Testis (tissue), 2 donors: ENCODE measurements at regions not wholly inside any gene's neighbourhood (a gene's known extent, or its start where the extent isn't known, plus 50 kb on each side); places are given as distances from the start of the nearest gene placed in this dataset.

Experiments
- POLR2A ChIP-seq: fragments of 450-650 bp; IDR thresholded peaks from one replicate; pipeline ENCODE4 v1.6.1; 2017; ENCODE audit warnings: antibody characterized with exemption, mild to moderate bottlenecking, moderate library complexity
- TF ChIP-seq, protein P1 (sequence below), 3 experiments: fragments of 450-650 bp in 2 of 3; fragments of 200-600 bp in 1 of 3; sonication (generic) in 1 of 3; IDR thresholded peaks; one replicate each; pipeline ENCODE4 v1.5.1; 2016 to 2019; ENCODE audit warnings: antibody characterized with exemption in 3 of 3, mild to moderate bottlenecking in 2 of 3, moderate library complexity in 1 of 3

DNA sequence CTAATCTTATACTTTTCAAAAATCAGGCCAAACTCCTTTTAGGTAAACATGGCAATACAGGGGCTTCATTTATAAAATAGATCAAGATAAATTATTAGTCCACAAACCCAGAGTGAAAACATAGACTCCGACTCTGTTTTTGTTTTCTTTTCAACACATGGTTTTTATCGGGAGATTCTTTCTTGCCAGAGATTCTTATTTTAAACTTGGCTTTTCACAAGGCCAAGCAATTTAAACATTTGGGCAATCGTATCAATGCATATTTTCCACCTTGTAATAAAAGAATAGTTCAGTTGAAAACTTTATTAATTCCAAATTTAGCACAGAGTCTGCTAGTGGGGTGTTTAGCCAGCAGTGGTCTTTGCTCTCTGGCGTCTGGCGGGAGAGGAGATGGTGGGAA lies 71.9 kb downstream of the SOX11 start:
- TF ChIP-seq, protein P1, sequence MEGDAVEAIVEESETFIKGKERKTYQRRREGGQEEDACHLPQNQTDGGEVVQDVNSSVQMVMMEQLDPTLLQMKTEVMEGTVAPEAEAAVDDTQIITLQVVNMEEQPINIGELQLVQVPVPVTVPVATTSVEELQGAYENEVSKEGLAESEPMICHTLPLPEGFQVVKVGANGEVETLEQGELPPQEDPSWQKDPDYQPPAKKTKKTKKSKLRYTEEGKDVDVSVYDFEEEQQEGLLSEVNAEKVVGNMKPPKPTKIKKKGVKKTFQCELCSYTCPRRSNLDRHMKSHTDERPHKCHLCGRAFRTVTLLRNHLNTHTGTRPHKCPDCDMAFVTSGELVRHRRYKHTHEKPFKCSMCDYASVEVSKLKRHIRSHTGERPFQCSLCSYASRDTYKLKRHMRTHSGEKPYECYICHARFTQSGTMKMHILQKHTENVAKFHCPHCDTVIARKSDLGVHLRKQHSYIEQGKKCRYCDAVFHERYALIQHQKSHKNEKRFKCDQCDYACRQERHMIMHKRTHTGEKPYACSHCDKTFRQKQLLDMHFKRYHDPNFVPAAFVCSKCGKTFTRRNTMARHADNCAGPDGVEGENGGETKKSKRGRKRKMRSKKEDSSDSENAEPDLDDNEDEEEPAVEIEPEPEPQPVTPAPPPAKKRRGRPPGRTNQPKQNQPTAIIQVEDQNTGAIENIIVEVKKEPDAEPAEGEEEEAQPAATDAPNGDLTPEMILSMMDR (IDR thresholded peaks at IDR 0.05) = no peak
- TF ChIP-seq POLR2A = no peak
